GM23338 (cell line): ENCODE measurements at regions not wholly inside any gene's neighbourhood (a gene's known extent, or its start where the extent isn't known, plus 50 kb on each side); places are given as distances from the start of the nearest gene placed in this dataset.

Source experiments
- CREB1 ChIP-seq: fragments of 250-450 bp; sonication (Bioruptor Pico); IDR thresholded peaks from 2 replicates; pipeline ENCODE4 v1.5.0; 2020; ENCODE audit warnings: low read depth, mild to moderate bottlenecking, moderate library complexity
- CTCF ChIP-seq, 2 experiments: fragments of 200-600 bp in 1 of 2; sonication (generic) in 1 of 2; conservative IDR thresholded peaks; 2 replicates each; pipeline versions ENCODE4 v1.5.1 to v1.6.1; 2016 to 2017; ENCODE audit warnings: antibody characterized with exemption in 2 of 2, low read depth in 2 of 2, mild to moderate bottlenecking in 2 of 2, moderate library complexity in 1 of 2
- EZH2 ChIP-seq: fragments of 200-600 bp; sonication (generic); IDR thresholded peaks from one replicate; pipeline ENCODE4 v1.8.0; 2017; ENCODE audit warnings: antibody characterized with exemption, mild to moderate bottlenecking, low read depth; ENCODE audit not compliant: unreplicated experiment
- EZH2phosphoT487 ChIP-seq: fragments of 200-600 bp; sonication (generic); IDR thresholded peaks from one replicate; pipeline ENCODE4 v1.8.1; 2018; ENCODE audit warnings: antibody characterized with exemption; ENCODE audit not compliant: unreplicated experiment
- POLR2AphosphoS5 ChIP-seq: IDR thresholded peaks from 2 replicates; pipeline ENCODE4 v1.6.1; 2016; ENCODE audit warnings: antibody characterized with exemption, low read depth
- REST ChIP-seq: IDR thresholded peaks from one replicate; pipeline ENCODE4 v1.6.1; 2018; ENCODE audit warnings: antibody characterized with exemption; ENCODE audit not compliant: unreplicated experiment
- ZNF114 ChIP-seq: fragments of 250-450 bp; sonication (Bioruptor Pico); IDR thresholded peaks from 2 replicates; pipeline ENCODE4 v1.5.0; 2020; ENCODE audit warnings: mild to moderate bottlenecking, moderate library complexity

GRCh38 chr6:82832811-82833210 is 232.8 kb downstream of the UBE3D start:
- TF ChIP-seq ZNF114 (no peak), REST (no peak), POLR2AphosphoS5 (no peak), EZH2phosphoT487 (no peak), CTCF (conservative IDR thresholded peaks at IDR 0.05; ENCODE audit: low read depth in 2 of 2) (no peak), EZH2 (no peak), CREB1 (CRISPR knock-in tag) (no peak)
